ENCODE measurements at regions not wholly inside any gene's neighbourhood (a gene's known extent, or its start where the extent isn't known, plus 50 kb on each side); places are given as distances from the start of the nearest gene placed in this dataset.
A peak's percentile ranks its signal among the peaks of the same experiment; 100 is the strongest.
"Not testable (repeated sequence)": the region's sequence is repeated elsewhere in the genome, so short reads cannot be mapped to it uniquely, and the experiment has no call there.

GRCh38 chr2:195343540-195343939 is 313.5 kb upstream of the SLC39A10 start:
- Mint-ChIP-seq H3K4me3 (no peak overlapping the region), H3K4me1 (no peaks in the 10 kb centered on the region), H3K27ac (no peak overlapping the region), H3K27me3 (no peaks in the 10 kb centered on the region), H3K36me3 (ENCODE audit: low read depth) (no peaks in the 10 kb centered on the region)
- no peak for ATAC-seq
- H3K9me3 ChIP-seq (ENCODE audit: control insufficient read depth, low read length, poor library complexity, severe bottlenecking): no peaks in the 10 kb centered on the region
- no peak for DNase-seq

- DNase-seq: no peak
- Mint-ChIP-seq H3K27me3 (no peaks in the 10 kb centered on the region), H3K4me3 (no peak overlapping the region), H3K36me3 (ENCODE audit: low read depth) (peaks cover 2% of the 10 kb centered on the region), H3K27ac (no peak overlapping the region), H3K4me1 (no peaks in the 10 kb centered on the region)
- ATAC-seq: no peak
- no peaks in the 10 kb centered on the region for H3K9me3 ChIP-seq (ENCODE audit: control insufficient read depth, low read length, poor library complexity, severe bottlenecking)
Observed at GRCh38 chr2:195342061-195342460, 315.0 kb upstream of the SLC39A10 start.

DNA sequence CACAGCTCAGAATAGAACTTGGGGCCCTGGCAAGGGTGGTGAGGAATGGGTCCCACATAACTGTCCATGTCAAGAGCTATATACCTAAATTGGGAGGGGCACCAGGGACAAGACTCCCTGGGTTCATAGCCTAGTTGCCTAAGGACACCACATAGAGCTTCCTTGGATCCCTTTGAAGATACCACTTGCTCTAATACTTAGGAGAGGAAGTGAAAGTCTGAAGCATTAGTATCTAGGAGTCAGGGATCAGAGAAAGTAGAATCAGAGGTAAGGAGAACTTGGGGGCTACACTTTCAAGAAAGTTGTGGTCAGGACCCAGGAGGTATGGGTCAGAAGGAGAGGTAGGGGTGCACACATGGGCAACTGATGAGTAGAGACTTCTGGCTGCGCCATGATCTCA is 318.2 kb upstream of the SLC39A10 start:
- H3K27ac Mint-ChIP-seq: no peak overlapping the region
- H3K9me3 ChIP-seq (ENCODE audit: control insufficient read depth, low read length, poor library complexity, severe bottlenecking): no peaks in the 10 kb centered on the region
- DNase-seq (no peak), ATAC-seq (no peak)
- peaks cover 2% of the 10 kb centered on the region for H3K36me3 Mint-ChIP-seq (ENCODE audit: low read depth)
- no peaks in the 10 kb centered on the region for H3K4me1 Mint-ChIP-seq
- no peaks in the 10 kb centered on the region for H3K27me3 Mint-ChIP-seq
- no peak overlapping the region for H3K4me3 Mint-ChIP-seq

- H3K27ac Mint-ChIP-seq: no peak overlapping the region
- ATAC-seq (no peak), DNase-seq (no peak)
- peaks cover 2% of the 10 kb centered on the region for H3K36me3 Mint-ChIP-seq (ENCODE audit: low read depth)
- H3K4me3 Mint-ChIP-seq: no peak overlapping the region
- no peaks in the 10 kb centered on the region for H3K4me1 Mint-ChIP-seq
- H3K9me3 ChIP-seq (ENCODE audit: control insufficient read depth, low read length, poor library complexity, severe bottlenecking): no peaks in the 10 kb centered on the region
- no peaks in the 10 kb centered on the region for H3K27me3 Mint-ChIP-seq
Observed at GRCh38 chr2:195337597-195337996, 319.4 kb upstream of the SLC39A10 start.

- no peak for ATAC-seq
- DNase-seq: no peak
- no peak overlapping the region for H3K27ac Mint-ChIP-seq
- no peaks in the 10 kb centered on the region for H3K4me1 Mint-ChIP-seq
- peaks cover 2% of the 10 kb centered on the region for H3K36me3 Mint-ChIP-seq (ENCODE audit: low read depth)
- H3K9me3 ChIP-seq (ENCODE audit: control insufficient read depth, low read length, poor library complexity, severe bottlenecking): no peaks in the 10 kb centered on the region
- H3K27me3 Mint-ChIP-seq: no peaks in the 10 kb centered on the region
- H3K4me3 Mint-ChIP-seq: no peak overlapping the region
Observed at GRCh38 chr2:195333869-195334268, 323.2 kb upstream of the SLC39A10 start.

- no peaks in the 10 kb centered on the region for H3K9me3 ChIP-seq (ENCODE audit: control insufficient read depth, low read length, poor library complexity, severe bottlenecking)
- Mint-ChIP-seq H3K4me1 (no peaks in the 10 kb centered on the region), H3K36me3 (ENCODE audit: low read depth) (peaks cover 2% of the 10 kb centered on the region), H3K27me3 (peaks cover under 1% of the 10 kb centered on the region), H3K27ac (no peak overlapping the region), H3K4me3 (no peak overlapping the region)
- DNase-seq (no peak), ATAC-seq (no peak)
Observed at GRCh38 chr2:195331966-195332365, 325.1 kb upstream of the SLC39A10 start.

- no peak for DNase-seq
- peaks cover 9% of the 10 kb centered on the region for H3K27me3 Mint-ChIP-seq
- no peak overlapping the region for H3K4me3 Mint-ChIP-seq
- H3K4me1 Mint-ChIP-seq: no peaks in the 10 kb centered on the region
- no peak overlapping the region for H3K27ac Mint-ChIP-seq
- no peaks in the 10 kb centered on the region for H3K9me3 ChIP-seq (ENCODE audit: control insufficient read depth, low read length, poor library complexity, severe bottlenecking)
- H3K36me3 Mint-ChIP-seq (ENCODE audit: low read depth): peaks cover 2% of the 10 kb centered on the region
- ATAC-seq: no peak
Observed at GRCh38 chr2:195331129-195331528, 325.9 kb upstream of the SLC39A10 start.

DNA sequence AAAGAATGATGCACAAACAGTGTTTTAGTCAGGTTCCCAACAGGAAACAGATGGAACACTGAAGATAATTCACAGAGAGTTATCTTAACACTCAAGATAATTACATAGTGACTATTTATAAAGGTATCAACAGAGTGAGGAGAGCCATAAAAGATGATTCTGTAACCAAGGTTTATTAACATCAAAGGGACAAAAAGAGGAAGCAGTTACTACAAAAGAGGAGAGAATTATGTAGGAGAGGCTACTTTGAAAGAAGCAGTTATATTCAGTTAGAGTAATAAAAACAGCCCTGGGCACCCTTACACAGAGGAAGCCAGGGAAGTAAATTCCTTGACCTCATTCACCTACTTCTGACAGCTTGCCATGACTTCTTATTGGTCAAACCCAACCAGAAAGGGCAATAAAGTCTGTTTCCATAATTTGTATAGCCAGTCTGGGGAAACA is 326.5 kb upstream of the SLC39A10 start:
- Mint-ChIP-seq H3K27me3 (peaks cover 9% of the 10 kb centered on the region), H3K27ac (no peak overlapping the region), H3K4me1 (no peaks in the 10 kb centered on the region), H3K4me3 (no peak overlapping the region), H3K36me3 (ENCODE audit: low read depth) (peaks cover 2% of the 10 kb centered on the region)
- ATAC-seq: no peak
- DNase-seq: no peak
- no peaks in the 10 kb centered on the region for H3K9me3 ChIP-seq (ENCODE audit: control insufficient read depth, low read length, poor library complexity, severe bottlenecking)

GRCh38 chr2:195329784-195330183 is 327.2 kb upstream of the SLC39A10 start:
- H3K27ac Mint-ChIP-seq; H3K36me3 Mint-ChIP-seq (ENCODE audit: low read depth); H3K4me3 Mint-ChIP-seq; DNase-seq; ATAC-seq; H3K4me1 Mint-ChIP-seq; H3K9me3 ChIP-seq (ENCODE audit: control insufficient read depth, low read length, poor library complexity, severe bottlenecking); H3K27me3 Mint-ChIP-seq: not testable (repeated sequence)

- H3K9me3 ChIP-seq (ENCODE audit: control insufficient read depth, low read length, poor library complexity, severe bottlenecking): no peaks in the 10 kb centered on the region
- Mint-ChIP-seq H3K27me3 (peaks cover 16% of the 10 kb centered on the region), H3K27ac (no peak overlapping the region), H3K4me3 (no peak overlapping the region), H3K4me1 (no peaks in the 10 kb centered on the region), H3K36me3 (ENCODE audit: low read depth) (peaks cover 2% of the 10 kb centered on the region)
- ATAC-seq: no peak
- no peak for DNase-seq
Observed at GRCh38 chr2:195326537-195326936, 330.5 kb upstream of the SLC39A10 start.

DNA sequence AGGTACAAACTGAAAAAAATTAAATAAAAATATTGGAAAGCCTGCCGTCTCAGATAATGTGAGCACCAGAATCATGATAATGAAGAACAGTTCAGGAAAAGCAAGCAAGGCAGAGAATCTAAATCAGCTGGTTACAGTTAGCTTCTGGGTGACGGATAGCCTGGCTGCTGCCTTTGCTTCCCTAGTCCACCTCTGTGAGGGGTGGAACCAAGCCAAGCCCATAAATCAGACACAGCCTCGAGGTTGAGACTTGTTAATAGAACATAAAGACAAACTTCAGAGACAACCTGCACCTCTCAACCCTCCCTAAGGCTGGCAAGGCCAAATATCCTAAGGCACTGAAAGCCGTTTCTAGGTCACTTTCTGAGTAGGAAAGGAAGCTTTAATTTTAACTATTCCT is 334.7 kb upstream of the SLC39A10 start:
- Mint-ChIP-seq H3K36me3 (ENCODE audit: low read depth) (no peaks in the 10 kb centered on the region), H3K4me3 (no peak overlapping the region), H3K4me1 (no peaks in the 10 kb centered on the region), H3K27ac (peak overlapping the region; percentile 32), H3K27me3 (peaks cover 16% of the 10 kb centered on the region)
- H3K9me3 ChIP-seq (ENCODE audit: control insufficient read depth, low read length, poor library complexity, severe bottlenecking): no peaks in the 10 kb centered on the region
- DNase-seq (no peak), ATAC-seq (no peak)

DNA sequence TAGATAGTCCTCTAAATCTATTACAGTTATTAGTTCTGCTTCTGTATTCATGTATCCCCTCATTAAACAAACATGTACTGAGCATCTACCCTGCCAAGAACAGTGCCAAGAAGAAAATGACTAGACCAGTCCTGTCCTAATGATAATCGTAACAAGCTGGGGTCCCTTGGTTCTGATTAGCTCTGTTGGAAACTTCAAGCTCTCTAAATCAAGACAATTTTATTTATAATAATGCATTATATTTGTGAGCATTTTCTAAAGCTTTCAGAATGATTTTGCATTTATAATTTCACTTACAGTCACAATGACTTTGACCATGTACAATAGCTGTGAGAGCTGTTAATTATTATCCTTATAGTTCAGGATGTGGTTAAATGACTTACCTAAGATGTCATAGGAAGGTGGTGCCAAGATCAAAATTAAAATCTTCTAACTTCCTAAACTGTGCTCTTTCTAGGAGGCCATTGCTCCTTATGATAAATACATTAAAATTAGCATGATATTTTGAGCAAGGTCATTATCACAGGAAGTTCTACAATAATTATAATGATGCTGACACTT is 336.5 kb upstream of the SLC39A10 start:
- DNase-seq (no peak), ATAC-seq (no peak)
- Mint-ChIP-seq H3K27me3 (peaks cover 7% of the 10 kb centered on the region), H3K4me1 (no peaks in the 10 kb centered on the region), H3K27ac (no peak overlapping the region), H3K4me3 (no peak overlapping the region), H3K36me3 (ENCODE audit: low read depth) (no peaks in the 10 kb centered on the region)
- H3K9me3 ChIP-seq (ENCODE audit: control insufficient read depth, low read length, poor library complexity, severe bottlenecking): no peaks in the 10 kb centered on the region

GRCh38 chr2:195319548-195320412 is 337.2 kb upstream of the SLC39A10 start:
- no peaks in the 10 kb centered on the region for H3K36me3 Mint-ChIP-seq (ENCODE audit: low read depth)
- no peaks in the 10 kb centered on the region for H3K9me3 ChIP-seq (ENCODE audit: control insufficient read depth, low read length, poor library complexity, severe bottlenecking)
- no peak overlapping the region for H3K4me3 Mint-ChIP-seq
- ATAC-seq: no peak
- peaks cover 7% of the 10 kb centered on the region for H3K27me3 Mint-ChIP-seq
- H3K27ac Mint-ChIP-seq: no peak overlapping the region
- H3K4me1 Mint-ChIP-seq: no peaks in the 10 kb centered on the region
- no peak for DNase-seq

GRCh38 chr2:195319112-195319460 is 337.9 kb upstream of the SLC39A10 start:
- Mint-ChIP-seq H3K27ac (no peak overlapping the region), H3K4me3 (no peak overlapping the region)
- no peak for ATAC-seq

More at GRCh38 chr2:195319112-195319460, 337.9 kb upstream of the SLC39A10 start:
- Mint-ChIP-seq H3K36me3 (ENCODE audit: low read depth) (no peaks in the 10 kb centered on the region), H3K4me1 (no peaks in the 10 kb centered on the region), H3K27me3 (peaks cover 3% of the 10 kb centered on the region)
- no peak for DNase-seq
- no peaks in the 10 kb centered on the region for H3K9me3 ChIP-seq (ENCODE audit: control insufficient read depth, low read length, poor library complexity, severe bottlenecking)
